Ovary (tissue), 3 donors: ENCODE measurements at regions not wholly inside any gene's neighbourhood (a gene's known extent, or its start where the extent isn't known, plus 50 kb on each side); places are given as distances from the start of the nearest gene placed in this dataset.

Experiments
- EP300 ChIP-seq: sonication (generic); formaldehyde crosslinking; IDR thresholded peaks from one replicate; pipeline ENCODE4 v1.6.1; 2017; ENCODE audit warnings: antibody characterized with exemption
- TF ChIP-seq, protein P1 (sequence below), 3 donors: fragments of 450-650 bp in 2 of 3; fragments of 200-600 bp in 1 of 3; IDR thresholded peaks; one replicate each; pipeline versions ENCODE4 v1.5.1 to v1.8.0; 2016 to 2022; ENCODE audit warnings: antibody characterized with exemption in 3 of 3, mild to moderate bottlenecking in 1 of 3
- donor health status: DM: no; HTN: no; CAD: no.

DNA sequence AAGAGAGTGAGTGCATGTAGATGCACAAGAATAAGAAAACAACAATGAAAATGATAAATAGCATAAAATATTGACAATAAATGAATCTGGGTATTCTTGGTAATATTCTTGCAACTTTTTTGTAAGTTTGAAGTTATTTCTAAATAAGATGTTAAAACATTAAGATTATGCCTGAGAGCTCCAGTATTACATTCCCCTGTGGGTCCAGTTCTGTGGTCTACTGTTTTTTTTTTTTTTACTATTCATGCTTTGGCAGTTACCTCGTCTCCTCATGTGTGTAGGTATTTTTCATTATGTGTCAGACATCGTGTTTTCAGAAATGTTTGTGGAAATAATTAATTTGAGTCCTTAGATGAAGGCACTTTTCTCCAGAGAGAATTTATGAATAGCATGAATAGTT lies 386.2 kb downstream of the AACS start:
- no peak for TF ChIP-seq EP300
- TF ChIP-seq, protein P1, sequence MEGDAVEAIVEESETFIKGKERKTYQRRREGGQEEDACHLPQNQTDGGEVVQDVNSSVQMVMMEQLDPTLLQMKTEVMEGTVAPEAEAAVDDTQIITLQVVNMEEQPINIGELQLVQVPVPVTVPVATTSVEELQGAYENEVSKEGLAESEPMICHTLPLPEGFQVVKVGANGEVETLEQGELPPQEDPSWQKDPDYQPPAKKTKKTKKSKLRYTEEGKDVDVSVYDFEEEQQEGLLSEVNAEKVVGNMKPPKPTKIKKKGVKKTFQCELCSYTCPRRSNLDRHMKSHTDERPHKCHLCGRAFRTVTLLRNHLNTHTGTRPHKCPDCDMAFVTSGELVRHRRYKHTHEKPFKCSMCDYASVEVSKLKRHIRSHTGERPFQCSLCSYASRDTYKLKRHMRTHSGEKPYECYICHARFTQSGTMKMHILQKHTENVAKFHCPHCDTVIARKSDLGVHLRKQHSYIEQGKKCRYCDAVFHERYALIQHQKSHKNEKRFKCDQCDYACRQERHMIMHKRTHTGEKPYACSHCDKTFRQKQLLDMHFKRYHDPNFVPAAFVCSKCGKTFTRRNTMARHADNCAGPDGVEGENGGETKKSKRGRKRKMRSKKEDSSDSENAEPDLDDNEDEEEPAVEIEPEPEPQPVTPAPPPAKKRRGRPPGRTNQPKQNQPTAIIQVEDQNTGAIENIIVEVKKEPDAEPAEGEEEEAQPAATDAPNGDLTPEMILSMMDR (IDR thresholded peaks at IDR 0.05), result no peak
